Breast epithelium (tissue), 3 donors: ENCODE measurements at regions not wholly inside any gene's neighbourhood (a gene's known extent, or its start where the extent isn't known, plus 50 kb on each side); places are given as distances from the start of the nearest gene placed in this dataset.

Source experiments
- POLR2A ChIP-seq: fragments of 450-650 bp; IDR thresholded peaks from one replicate; pipeline ENCODE4 v1.6.1; 2016; ENCODE audit warnings: antibody characterized with exemption, mild to moderate bottlenecking, moderate library complexity
- TF ChIP-seq, protein P1 (sequence below), 3 donors: fragments of 450-650 bp; IDR thresholded peaks; one replicate each; pipeline ENCODE4 v1.5.1; 2016 to 2017; ENCODE audit warnings: antibody characterized with exemption in 3 of 3, mild to moderate bottlenecking in 3 of 3, moderate library complexity in 3 of 3

DNA sequence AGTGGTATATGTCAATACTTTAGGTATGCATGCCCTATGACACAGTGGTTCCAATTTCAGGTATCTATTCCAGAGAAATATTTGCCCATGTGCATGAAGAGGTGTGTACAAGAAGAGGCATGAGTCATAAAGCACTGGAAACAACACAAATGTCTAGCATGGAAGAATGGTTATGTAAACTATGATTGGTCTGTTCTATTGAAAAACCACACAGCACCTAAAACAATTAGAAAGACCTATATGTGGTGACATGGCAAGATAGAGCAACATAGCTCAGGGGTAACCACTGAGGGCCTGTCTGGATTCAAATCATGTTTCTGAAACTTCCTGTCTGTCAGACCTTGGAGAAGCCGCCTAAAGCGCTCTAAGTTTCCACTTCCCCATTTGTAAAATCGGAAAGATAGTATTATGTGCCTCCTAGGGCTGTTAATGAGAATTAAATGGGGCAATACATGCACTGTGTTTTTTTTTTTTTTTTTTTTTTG is 63.4 kb upstream of the GPCPD1 start:
- TF ChIP-seq, protein P1, sequence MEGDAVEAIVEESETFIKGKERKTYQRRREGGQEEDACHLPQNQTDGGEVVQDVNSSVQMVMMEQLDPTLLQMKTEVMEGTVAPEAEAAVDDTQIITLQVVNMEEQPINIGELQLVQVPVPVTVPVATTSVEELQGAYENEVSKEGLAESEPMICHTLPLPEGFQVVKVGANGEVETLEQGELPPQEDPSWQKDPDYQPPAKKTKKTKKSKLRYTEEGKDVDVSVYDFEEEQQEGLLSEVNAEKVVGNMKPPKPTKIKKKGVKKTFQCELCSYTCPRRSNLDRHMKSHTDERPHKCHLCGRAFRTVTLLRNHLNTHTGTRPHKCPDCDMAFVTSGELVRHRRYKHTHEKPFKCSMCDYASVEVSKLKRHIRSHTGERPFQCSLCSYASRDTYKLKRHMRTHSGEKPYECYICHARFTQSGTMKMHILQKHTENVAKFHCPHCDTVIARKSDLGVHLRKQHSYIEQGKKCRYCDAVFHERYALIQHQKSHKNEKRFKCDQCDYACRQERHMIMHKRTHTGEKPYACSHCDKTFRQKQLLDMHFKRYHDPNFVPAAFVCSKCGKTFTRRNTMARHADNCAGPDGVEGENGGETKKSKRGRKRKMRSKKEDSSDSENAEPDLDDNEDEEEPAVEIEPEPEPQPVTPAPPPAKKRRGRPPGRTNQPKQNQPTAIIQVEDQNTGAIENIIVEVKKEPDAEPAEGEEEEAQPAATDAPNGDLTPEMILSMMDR (IDR thresholded peaks at IDR 0.05) = no peak
- no peak for TF ChIP-seq POLR2A
